ENCODE measurements at regions not wholly inside any gene's neighbourhood (a gene's known extent, or its start where the extent isn't known, plus 50 kb on each side); places are given as distances from the start of the nearest gene placed in this dataset.

DNA sequence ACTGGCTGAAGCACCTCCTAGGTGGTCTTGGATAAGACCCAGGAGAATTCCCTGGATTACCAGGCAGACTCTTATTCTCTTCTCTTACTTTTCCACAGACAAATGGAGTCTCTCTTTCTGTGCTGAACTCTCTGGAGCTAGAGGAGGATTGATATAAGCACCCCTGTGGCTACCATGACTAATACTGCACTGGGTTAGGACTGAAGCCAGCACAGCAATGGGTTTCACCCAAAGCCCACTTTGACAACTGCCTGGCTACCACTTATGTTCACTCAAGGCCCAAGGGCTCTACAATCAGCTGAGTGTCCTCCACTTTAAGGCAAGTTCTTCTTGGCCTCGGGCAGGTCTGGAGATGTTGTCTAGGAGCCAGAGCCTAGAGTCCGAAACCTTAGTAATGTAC lies 225.5 kb downstream of the DIPK2A start:
- Histone ChIP-seq H3K27me3 (replicated peaks; ENCODE audit: insufficient read depth) (no peaks in the 10 kb centered on the region), H3K4me1 (replicated peaks) (no peaks in the 10 kb centered on the region), H3K27ac (no peak overlapping the region), H3K9me3 (no peaks in the 10 kb centered on the region), H3K36me3 (no peaks in the 10 kb centered on the region), H3K4me3 (no peak overlapping the region)
- intact Hi-C loops (cut with DNase I) = no loop called here
- WGBS = 100% methylated on average over 2 of the region's 2 CpGs
- no peak for TF ChIP-seq POLR2AphosphoS5 (IDR thresholded peaks at IDR 0.05)
- no peak for TF ChIP-seq POLR2A (IDR thresholded peaks at IDR 0.05)
- TF ChIP-seq, protein P1, sequence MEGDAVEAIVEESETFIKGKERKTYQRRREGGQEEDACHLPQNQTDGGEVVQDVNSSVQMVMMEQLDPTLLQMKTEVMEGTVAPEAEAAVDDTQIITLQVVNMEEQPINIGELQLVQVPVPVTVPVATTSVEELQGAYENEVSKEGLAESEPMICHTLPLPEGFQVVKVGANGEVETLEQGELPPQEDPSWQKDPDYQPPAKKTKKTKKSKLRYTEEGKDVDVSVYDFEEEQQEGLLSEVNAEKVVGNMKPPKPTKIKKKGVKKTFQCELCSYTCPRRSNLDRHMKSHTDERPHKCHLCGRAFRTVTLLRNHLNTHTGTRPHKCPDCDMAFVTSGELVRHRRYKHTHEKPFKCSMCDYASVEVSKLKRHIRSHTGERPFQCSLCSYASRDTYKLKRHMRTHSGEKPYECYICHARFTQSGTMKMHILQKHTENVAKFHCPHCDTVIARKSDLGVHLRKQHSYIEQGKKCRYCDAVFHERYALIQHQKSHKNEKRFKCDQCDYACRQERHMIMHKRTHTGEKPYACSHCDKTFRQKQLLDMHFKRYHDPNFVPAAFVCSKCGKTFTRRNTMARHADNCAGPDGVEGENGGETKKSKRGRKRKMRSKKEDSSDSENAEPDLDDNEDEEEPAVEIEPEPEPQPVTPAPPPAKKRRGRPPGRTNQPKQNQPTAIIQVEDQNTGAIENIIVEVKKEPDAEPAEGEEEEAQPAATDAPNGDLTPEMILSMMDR (IDR thresholded peaks at IDR 0.05) = no peak
- no peak for DNase-seq (ENCODE audit: low spot score)

DNA sequence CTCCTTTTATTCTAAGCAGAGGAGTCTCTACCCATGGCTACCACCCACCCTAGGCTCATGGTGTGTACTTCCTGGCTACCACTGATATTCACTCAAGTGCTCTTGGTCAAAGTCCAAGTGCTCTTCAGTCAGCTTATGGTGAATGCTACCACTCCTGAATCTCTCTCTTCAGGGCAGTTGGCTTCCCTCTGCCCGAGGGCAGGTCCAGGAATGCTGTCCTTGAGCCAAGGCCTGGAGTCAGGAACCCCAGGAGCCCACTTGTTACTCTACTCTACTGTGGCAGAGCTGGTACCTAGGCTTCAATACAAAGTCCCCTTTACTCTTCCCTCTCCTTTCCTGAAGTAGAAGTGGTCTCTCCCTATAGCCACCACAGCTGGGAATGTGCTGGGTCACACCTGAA lies 226.0 kb downstream of the DIPK2A start:
- no peak overlapping the region for H3K27ac ChIP-seq
- H3K4me1 ChIP-seq (replicated peaks) = no peaks in the 10 kb centered on the region
- 88% methylated on average over 1 of the region's 1 CpG for WGBS
- H3K9me3 ChIP-seq = no peaks in the 10 kb centered on the region
- intact Hi-C loops (cut with DNase I) = no loop called here
- no peaks in the 10 kb centered on the region for H3K36me3 ChIP-seq
- TF ChIP-seq, protein P1 (IDR thresholded peaks at IDR 0.05) = no peak
- TF ChIP-seq POLR2AphosphoS5 (IDR thresholded peaks at IDR 0.05) (no peak), POLR2A (IDR thresholded peaks at IDR 0.05) (no peak)
- no peaks in the 10 kb centered on the region for H3K27me3 ChIP-seq (replicated peaks; ENCODE audit: insufficient read depth)
- no peak overlapping the region for H3K4me3 ChIP-seq
- no peak for DNase-seq (ENCODE audit: low spot score)

DNA sequence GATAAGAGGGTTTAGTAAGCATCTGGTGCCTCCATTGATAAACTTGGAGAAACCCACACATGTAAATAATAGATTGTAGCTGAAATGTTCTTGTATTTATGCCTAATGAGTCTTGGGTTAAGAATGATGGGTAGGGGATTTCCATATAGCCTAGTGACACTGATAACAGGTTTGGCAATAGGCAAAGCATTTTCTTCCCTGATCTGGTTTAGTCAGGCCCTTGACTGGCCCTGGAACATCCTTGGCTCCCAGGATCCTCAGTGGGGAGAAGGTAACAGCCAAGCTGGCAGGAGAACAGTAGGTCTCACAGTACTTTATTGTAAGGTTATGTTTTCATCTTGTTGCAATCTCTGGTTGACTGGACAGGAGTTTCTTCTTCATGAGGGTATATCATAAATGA lies 228.4 kb downstream of the DIPK2A start:
- Histone ChIP-seq H3K9me3 (no peaks in the 10 kb centered on the region), H3K4me3 (no peak overlapping the region), H3K27ac (no peak overlapping the region), H3K4me1 (replicated peaks) (no peaks in the 10 kb centered on the region), H3K27me3 (replicated peaks; ENCODE audit: insufficient read depth) (no peaks in the 10 kb centered on the region), H3K36me3 (no peaks in the 10 kb centered on the region)
- TF ChIP-seq, protein P1 (IDR thresholded peaks at IDR 0.05) = no peak
- TF ChIP-seq POLR2A (IDR thresholded peaks at IDR 0.05) (no peak), POLR2AphosphoS5 (IDR thresholded peaks at IDR 0.05) (no peak)
- intact Hi-C loops (cut with DNase I) = no loop called here
- DNase-seq (ENCODE audit: low spot score) = no peak

DNA sequence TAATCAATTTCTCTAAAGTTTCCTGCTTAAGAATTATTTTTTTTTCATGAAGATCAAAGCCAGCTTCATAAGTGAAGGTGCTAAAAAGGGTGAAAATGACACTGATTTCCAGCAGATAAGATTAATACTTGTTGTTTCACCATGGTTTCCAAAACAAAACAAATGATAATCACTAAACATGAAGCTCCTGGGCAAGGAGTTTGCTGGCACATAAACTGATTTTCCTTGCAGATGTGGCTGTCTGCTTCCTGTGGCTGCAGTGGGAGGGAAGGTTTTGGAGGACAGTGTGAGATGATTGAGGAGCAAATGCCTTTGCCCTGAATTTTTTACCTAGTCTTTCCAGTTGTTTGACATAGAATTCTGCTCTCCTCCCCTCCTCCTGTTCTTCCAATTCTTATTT lies 228.8 kb downstream of the DIPK2A start:
- Histone ChIP-seq H3K9me3 (no peaks in the 10 kb centered on the region), H3K27me3 (replicated peaks; ENCODE audit: insufficient read depth) (no peaks in the 10 kb centered on the region), H3K4me1 (replicated peaks) (no peaks in the 10 kb centered on the region), H3K4me3 (no peak overlapping the region), H3K36me3 (no peaks in the 10 kb centered on the region), H3K27ac (no peak overlapping the region)
- intact Hi-C loops (cut with DNase I) = no loop called here
- DNase-seq (ENCODE audit: low spot score) = no peak
- TF ChIP-seq, protein P1 (IDR thresholded peaks at IDR 0.05) = no peak
- no peak for TF ChIP-seq POLR2AphosphoS5 (IDR thresholded peaks at IDR 0.05)
- no peak for TF ChIP-seq POLR2A (IDR thresholded peaks at IDR 0.05)

DNA sequence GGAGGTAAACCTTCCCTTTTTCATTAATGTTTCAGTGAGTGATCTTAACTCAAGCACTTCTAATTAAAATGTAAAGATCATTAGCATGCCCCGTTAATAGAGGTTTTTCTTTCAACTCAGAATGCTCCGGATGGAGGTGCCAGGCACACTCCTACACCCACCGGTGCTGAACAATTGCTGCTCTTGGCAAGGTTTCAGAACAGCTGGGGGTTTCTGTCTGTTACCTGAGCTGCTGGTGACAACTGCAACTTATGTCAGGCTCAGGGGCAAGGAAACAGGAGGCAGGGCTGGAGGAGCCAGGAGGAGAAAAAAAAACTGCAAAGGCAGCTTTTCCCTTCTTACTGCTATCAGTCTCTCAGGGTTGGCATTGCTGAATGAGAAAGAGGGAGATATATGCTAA lies 250.1 kb downstream of the DIPK2A start:
- WGBS = 29% methylated on average over 3 of the region's 3 CpGs
- no peaks in the 10 kb centered on the region for H3K36me3 ChIP-seq
- H3K27me3 ChIP-seq (replicated peaks; ENCODE audit: insufficient read depth) = no peaks in the 10 kb centered on the region
- TF ChIP-seq POLR2AphosphoS5 (IDR thresholded peaks at IDR 0.05) = no peak
- TF ChIP-seq, protein P1 (IDR thresholded peaks at IDR 0.05) = no peak
- TF ChIP-seq POLR2A (IDR thresholded peaks at IDR 0.05) = no peak
- H3K9me3 ChIP-seq = no peaks in the 10 kb centered on the region
- no peak overlapping the region for H3K4me3 ChIP-seq
- no peaks in the 10 kb centered on the region for H3K4me1 ChIP-seq (replicated peaks)
- H3K27ac ChIP-seq = no peak overlapping the region
- intact Hi-C loops (cut with DNase I) = no loop called here
- DNase-seq (ENCODE audit: low spot score) = no peak
